Uterus (tissue), 3 donors: ENCODE measurements at regions not wholly inside any gene's neighbourhood (a gene's known extent, or its start where the extent isn't known, plus 50 kb on each side); places are given as distances from the start of the nearest gene placed in this dataset.
"Not testable (repeated sequence)": the region's sequence is repeated elsewhere in the genome, so short reads cannot be mapped to it uniquely, and the experiment has no call there.

Source experiments
- DNase-seq, 2 donors: peaks; one replicate each; pipeline ENCODE4 v3.0.0-alpha.2; 2019 to 2020
- H3K27ac ChIP-seq, 2 donors: fragments of 200-600 bp; sonication (generic); 1 replicate in 1 of 2; 2 replicates in 1 of 2; pipeline ENCODE4 v1.5.1; 2016 to 2018
- H3K27me3 ChIP-seq, 2 donors: fragments of 200-600 bp; sonication (generic); one replicate each; pipeline ENCODE4 v1.5.1; 2018 to 2019; ENCODE audit warnings: control low read depth in 1 of 2
- H3K36me3 ChIP-seq, 2 donors: fragments of 200-600 bp; sonication (generic); one replicate each; pipeline ENCODE4 v1.5.1; 2019; ENCODE audit warnings: control low read depth in 1 of 2
- H3K4me1 ChIP-seq, 2 donors: fragments of 200-600 bp; sonication (generic); one replicate each; pipeline ENCODE4 v1.5.1; 2018 to 2019; ENCODE audit warnings: control low read depth in 1 of 2
- H3K4me3 ChIP-seq, 2 donors: fragments of 200-600 bp; sonication (generic); 1 replicate in 1 of 2; 2 replicates in 1 of 2; pipeline ENCODE4 v1.5.1; 2018 to 2019; ENCODE audit warnings: mild to moderate bottlenecking in 1 of 2
- H3K9me3 ChIP-seq, 2 donors: fragments of 200-600 bp; sonication (generic); one replicate each; pipeline ENCODE4 v1.5.1; 2019; ENCODE audit warnings: control low read depth in 1 of 2
- POLR2A ChIP-seq, 2 donors: fragments of 450-650 bp; IDR thresholded peaks; one replicate each; pipeline ENCODE4 v1.6.1; 2016; ENCODE audit warnings: antibody characterized with exemption in 2 of 2, mild to moderate bottlenecking in 1 of 2, moderate library complexity in 1 of 2
- intact Hi-C: fragments of 100-400 bp; cut with DNase I; formaldehyde crosslinking; loops from one replicate; pipeline ENCODE4 v1.15.1; 2023; ENCODE audit warnings: low total_unique reads
- TF ChIP-seq, protein P1 (sequence below), 4 experiments: fragments of 200-600 bp in 2 of 4; fragments of 450-650 bp in 2 of 4; sonication (generic) in 2 of 4; IDR thresholded peaks; one replicate each; pipeline ENCODE4 v1.5.1; 2016 to 2019; ENCODE audit warnings: antibody characterized with exemption in 4 of 4, mild to moderate bottlenecking in 2 of 4, moderate library complexity in 1 of 4
- donor health status: DM: yes; HTN: yes; CAD: no.

DNA sequence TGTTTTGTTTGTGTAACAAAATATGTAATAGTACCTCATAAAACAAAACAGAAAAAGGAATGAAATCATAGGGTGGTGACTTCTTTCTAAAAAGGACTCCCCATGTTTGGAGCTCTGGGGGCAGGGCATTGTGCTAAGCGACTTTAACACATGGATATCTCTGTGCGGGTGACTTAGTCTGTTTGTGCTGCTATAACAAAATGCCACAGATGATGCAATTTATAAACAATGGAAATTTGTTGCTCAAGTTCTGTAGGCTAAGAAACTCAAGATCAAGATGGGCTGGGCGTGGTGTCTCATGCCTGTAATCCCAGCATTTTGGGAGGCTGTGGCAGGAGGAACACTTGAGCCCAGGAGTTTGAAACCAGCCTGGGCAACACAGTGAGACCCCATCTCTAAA, 85.4 kb upstream of the SIM2 start:
- Histone ChIP-seq H3K36me3 (no peaks in the 10 kb centered on the region), H3K4me1 (no peaks in the 10 kb centered on the region), H3K27me3 (no peaks in the 10 kb centered on the region), H3K4me3 (no peak overlapping the region), H3K9me3 (no peaks in the 10 kb centered on the region), H3K27ac (no peak overlapping the region)
- intact Hi-C loops, result no loop called here
- TF ChIP-seq, protein P1, sequence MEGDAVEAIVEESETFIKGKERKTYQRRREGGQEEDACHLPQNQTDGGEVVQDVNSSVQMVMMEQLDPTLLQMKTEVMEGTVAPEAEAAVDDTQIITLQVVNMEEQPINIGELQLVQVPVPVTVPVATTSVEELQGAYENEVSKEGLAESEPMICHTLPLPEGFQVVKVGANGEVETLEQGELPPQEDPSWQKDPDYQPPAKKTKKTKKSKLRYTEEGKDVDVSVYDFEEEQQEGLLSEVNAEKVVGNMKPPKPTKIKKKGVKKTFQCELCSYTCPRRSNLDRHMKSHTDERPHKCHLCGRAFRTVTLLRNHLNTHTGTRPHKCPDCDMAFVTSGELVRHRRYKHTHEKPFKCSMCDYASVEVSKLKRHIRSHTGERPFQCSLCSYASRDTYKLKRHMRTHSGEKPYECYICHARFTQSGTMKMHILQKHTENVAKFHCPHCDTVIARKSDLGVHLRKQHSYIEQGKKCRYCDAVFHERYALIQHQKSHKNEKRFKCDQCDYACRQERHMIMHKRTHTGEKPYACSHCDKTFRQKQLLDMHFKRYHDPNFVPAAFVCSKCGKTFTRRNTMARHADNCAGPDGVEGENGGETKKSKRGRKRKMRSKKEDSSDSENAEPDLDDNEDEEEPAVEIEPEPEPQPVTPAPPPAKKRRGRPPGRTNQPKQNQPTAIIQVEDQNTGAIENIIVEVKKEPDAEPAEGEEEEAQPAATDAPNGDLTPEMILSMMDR (IDR thresholded peaks at IDR 0.05), result no peak
- no peak for DNase-seq

- Histone ChIP-seq H3K27me3 (no peaks in the 10 kb centered on the region), H3K27ac (no peak overlapping the region), H3K4me1 (no peaks in the 10 kb centered on the region), H3K9me3 (no peaks in the 10 kb centered on the region), H3K36me3 (no peaks in the 10 kb centered on the region), H3K4me3 (no peak overlapping the region)
- intact Hi-C loops, result no loop called here
- no peak for DNase-seq
- no peak for TF ChIP-seq POLR2A (IDR thresholded peaks at IDR 0.05)
- TF ChIP-seq, protein P1 (IDR thresholded peaks at IDR 0.05), result no peak
These were observed 83.5 kb upstream of the SIM2 start for GRCh38 chr21:36615274-36615964.

GRCh38 chr21:36616773-36617172, 82.1 kb upstream of the SIM2 start:
- H3K4me3 ChIP-seq, H3K27ac ChIP-seq, H3K9me3 ChIP-seq, H3K36me3 ChIP-seq, DNase-seq, H3K4me1 ChIP-seq, H3K27me3 ChIP-seq, intact Hi-C loops: not testable (repeated sequence)

DNA sequence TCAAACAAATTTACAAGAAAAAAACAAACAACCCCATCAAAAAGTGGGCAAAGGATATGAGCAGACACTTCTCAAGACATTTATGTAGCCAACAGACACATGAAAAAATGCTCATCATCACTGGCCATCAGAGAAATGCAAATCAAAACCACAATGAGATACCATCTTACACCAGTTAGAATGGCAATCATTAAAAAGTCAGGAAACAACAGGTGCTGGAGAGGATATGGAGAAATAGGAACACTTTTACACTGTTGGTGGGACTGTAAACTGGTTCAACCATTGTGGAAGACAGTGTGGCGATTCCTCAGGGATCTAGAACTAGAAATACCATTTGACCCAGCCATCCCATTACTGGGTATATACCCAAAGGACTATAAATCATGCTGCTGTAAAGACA, 77.1 kb upstream of the SIM2 start:
- H3K9me3 ChIP-seq, H3K4me1 ChIP-seq, H3K27ac ChIP-seq, H3K27me3 ChIP-seq, H3K4me3 ChIP-seq, H3K36me3 ChIP-seq, intact Hi-C loops, DNase-seq: not testable (repeated sequence)

DNA sequence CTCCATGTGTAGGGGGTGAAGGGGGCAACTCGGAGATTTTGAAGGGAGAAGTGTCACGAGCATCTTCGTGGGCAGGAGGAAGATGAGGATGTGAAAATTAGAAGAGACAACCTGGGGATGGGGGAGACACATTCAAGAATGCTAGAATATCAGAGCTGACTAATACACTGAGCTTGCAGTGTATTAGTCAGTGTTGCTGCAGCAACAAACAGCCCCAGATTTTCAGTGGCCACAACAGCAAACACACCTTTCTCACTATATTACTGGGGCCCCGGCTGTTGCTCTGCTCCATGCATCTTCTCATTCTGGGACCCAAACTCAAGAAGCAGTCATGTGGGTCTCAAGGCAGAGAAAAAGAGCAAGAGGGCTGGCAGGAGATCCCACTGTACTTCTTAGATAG, 74.8 kb upstream of the SIM2 start:
- Histone ChIP-seq H3K4me1 (no peaks in the 10 kb centered on the region), H3K9me3 (no peaks in the 10 kb centered on the region), H3K4me3 (no peak overlapping the region), H3K27ac (no peak overlapping the region), H3K36me3 (no peaks in the 10 kb centered on the region), H3K27me3 (no peaks in the 10 kb centered on the region)
- TF ChIP-seq, protein P1 (IDR thresholded peaks at IDR 0.05), result no peak
- TF ChIP-seq POLR2A (IDR thresholded peaks at IDR 0.05), result no peak
- intact Hi-C loops, result no loop called here
- DNase-seq, result no peak

- Histone ChIP-seq H3K27ac (no peak overlapping the region), H3K4me1 (no peaks in the 10 kb centered on the region), H3K4me3 (no peak overlapping the region), H3K9me3 (no peaks in the 10 kb centered on the region), H3K36me3 (no peaks in the 10 kb centered on the region), H3K27me3 (no peaks in the 10 kb centered on the region)
- TF ChIP-seq, protein P1 (IDR thresholded peaks at IDR 0.05), result no peak
- TF ChIP-seq POLR2A (IDR thresholded peaks at IDR 0.05), result no peak
- intact Hi-C loops, result no loop called here
- DNase-seq, result no peak
These were observed 72.1 kb upstream of the SIM2 start for GRCh38 chr21:36626791-36627190.
